HK-2 (cell line): ENCODE measurements at regions not wholly inside any gene's neighbourhood (a gene's known extent, or its start where the extent isn't known, plus 50 kb on each side); places are given as distances from the start of the nearest gene placed in this dataset.
"Not testable (repeated sequence)": the region's sequence is repeated elsewhere in the genome, so short reads cannot be mapped to it uniquely, and the experiment has no call there.

Source experiments
- DNase-seq: peaks from one replicate; pipeline ENCODE4 v3.0.0-alpha.2; 2018; ENCODE audit not compliant: unreplicated experiment

DNA sequence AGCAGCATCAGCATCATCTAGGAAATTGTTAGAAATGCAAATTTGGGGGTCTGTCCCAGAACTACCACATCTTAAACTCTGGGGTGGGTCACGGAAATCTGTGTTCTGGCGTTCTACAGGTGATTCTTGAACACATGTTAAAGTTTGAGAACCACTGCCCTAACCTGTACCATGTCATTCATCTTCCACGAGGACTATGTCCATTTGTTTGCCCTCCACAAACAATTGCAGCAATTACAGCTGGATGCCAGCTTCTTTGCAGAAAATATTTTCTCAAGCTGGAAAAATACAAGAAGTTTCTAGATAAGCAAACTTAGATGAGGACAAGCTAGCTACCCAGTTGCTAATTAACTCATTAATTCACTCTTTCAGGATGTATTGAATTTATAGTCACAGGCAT lies 54.1 kb downstream of the MAFB start:
- DNase-seq, result no peak

GRCh38 chr20:40633123-40633850 lies 55.7 kb downstream of the MAFB start:
- no peak for DNase-seq

- DNase-seq, result no peak
Measured at GRCh38 chr20:40632346-40632976, 56.6 kb downstream of the MAFB start.

DNA sequence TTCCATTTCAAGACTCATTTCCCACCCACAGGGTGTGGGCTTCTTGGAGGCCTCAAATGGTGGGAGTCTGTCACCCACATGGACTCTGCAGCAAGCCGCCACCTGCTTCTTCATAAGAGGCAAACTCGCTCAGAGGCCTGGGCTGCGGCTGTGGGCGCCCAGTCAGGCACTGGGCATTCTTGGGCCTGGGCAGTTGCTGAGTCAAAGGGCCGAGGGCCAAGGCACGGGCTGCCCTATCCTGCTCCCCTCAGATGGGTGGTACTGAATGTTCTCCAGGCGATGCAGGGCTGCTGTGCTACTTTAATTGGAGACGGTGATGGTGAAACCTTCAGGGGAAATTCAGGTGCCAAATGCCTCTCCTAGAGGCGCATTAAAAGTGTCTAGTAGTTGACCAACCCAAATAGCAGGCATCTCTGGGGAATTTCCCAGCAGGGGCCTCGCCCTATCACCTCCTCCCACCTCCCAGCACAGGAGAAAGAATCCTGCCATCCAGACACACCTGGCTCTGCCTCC lies 57.9 kb downstream of the MAFB start:
- DNase-seq, result no peak

GRCh38 chr20:40630713-40631112 lies 58.3 kb downstream of the MAFB start:
- DNase-seq, result no peak

DNA sequence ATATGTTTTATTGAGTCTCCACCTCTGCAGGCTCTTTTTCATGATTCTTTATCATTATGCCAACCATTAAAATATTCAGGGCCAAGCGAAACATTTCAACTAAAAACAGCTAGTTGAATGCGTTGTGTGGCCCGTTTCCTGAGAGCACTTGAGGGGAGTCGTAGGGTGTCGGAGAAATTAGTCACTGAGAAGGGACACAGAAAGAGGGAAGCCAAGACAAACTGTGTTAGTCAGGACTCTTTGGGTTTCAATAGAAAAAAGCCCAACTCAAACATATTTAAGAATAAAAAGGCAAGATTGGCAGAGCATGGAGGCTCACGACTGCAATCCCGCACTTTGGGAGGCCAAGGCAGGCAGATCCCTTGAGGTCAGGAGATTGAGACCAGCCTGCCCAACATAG lies 58.9 kb downstream of the MAFB start:
- DNase-seq, result no peak

DNA sequence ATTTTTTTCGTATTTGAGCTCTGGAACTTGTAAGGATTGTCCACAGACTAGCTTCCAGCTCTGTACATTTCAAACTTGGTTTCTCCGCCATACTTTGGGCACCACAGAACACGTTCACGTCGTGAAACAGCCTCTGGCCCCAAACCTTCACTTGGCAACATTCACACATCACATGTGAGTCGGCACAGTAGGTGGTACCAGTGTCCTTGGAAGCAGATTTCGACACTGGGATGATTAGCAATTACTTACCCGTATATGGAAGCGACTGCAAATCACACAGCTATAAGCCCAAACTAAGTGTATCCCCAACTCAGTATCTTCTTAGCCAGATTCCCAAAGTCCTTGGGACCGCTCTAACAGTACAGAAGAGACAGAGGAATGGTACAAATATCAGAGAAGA lies 60.2 kb downstream of the MAFB start:
- DNase-seq, result no peak

GRCh38 chr20:40619053-40619452 lies 70.0 kb downstream of the MAFB start:
- not testable (repeated sequence) for DNase-seq

DNA sequence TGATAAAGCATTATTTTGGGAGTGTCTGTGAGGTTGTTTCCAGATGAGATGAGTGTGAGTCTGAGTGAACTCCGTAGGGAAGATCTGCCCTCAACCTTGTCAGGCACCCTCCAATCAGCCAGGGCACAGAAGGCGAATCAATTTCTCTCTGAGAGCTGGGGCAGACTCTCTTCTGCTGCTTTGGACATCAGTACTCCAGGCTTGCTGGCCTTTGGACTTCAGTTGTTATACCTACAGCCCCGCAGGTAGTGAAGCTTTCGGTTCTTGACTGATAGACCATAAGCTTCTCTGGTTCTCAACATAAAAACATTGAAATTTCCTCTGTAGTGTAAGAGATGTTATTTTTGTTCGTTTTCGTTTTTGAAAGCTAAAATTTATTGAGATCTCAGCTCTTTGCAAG lies 71.4 kb downstream of the MAFB start:
- no peak for DNase-seq

GRCh38 chr20:40612837-40613236 lies 76.2 kb downstream of the MAFB start:
- no peak for DNase-seq

- no peak for DNase-seq
Measured at GRCh38 chr20:40612247-40612646, 76.8 kb downstream of the MAFB start.

- no peak for DNase-seq
Measured at GRCh38 chr20:40610730-40611129, 78.3 kb downstream of the MAFB start.

- no peak for DNase-seq
Measured at GRCh38 chr20:40607927-40608326, 81.1 kb downstream of the MAFB start.

DNA sequence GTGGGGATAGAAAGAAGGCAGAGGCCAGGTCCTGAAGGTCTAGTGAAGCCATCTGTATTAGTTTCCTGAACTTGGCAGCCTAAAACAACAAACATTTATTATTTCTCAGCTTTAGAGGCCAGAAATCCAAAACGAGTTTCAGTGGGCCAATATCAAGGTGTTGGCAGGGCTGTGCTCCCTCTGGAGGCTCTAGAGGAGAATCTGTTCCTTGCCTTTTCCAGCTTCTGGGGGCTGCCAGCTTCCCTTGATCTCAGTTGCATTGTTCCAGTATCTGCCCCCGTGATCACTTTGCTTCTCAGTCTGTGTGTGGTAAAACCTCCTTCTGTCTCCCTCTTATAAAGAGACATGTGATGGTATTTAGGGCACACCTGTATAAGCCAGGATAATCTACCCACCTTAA lies 82.4 kb downstream of the MAFB start:
- no peak for DNase-seq

- no peak for DNase-seq
Measured at GRCh38 chr20:40606237-40606636, 82.8 kb downstream of the MAFB start.

DNA sequence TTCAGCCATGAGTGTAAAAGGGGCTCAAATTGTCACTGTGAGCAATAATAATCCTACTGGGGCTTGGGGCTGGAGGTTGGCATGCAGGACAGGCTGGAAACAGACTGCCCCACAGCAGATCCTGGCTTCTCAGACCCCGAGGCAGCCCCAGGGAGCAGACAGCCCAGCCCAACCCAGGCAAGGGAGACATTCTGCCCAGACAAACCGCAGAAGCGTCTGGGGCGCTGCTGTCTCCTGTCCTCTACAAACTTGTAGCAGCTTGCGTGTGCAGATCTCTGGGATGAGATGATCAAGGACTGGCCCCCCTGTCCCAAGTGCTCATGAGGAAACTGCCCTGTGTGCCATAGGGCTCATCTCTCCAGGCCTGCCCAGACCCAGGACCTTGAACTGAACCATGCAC lies 84.6 kb downstream of the MAFB start:
- DNase-seq, result no peak

DNA sequence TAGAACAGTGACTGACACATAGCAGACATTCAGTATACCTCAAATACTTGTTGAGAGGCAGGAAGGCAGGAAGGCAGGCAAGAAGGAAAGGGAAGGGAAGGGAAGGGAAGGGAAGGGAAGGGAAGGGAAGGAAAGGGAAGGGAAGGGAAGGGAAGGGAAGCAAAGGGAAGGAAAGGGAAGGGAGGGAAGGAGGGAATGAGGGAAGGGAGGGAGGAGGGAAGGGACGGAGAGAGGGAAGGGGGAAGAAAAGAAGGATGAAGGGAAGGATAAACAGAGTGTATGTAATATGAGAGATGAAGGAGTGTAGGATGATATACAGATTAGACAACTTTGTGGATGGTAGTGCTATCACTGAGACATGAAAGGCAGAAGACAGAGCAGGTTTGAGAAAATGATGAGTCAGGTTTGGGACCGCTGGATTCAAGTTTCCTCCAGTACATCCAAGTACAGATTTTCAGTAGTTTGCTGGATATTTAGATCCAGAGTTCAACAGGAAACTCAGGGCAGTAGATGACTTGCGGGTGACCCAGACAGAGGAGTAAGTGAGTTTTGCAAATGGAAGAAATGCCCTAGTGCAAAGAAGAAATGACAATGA lies 85.9 kb downstream of the MAFB start:
- no peak for DNase-seq

- no peak for DNase-seq
Measured at GRCh38 chr20:40602381-40602780, 86.7 kb downstream of the MAFB start.

DNA sequence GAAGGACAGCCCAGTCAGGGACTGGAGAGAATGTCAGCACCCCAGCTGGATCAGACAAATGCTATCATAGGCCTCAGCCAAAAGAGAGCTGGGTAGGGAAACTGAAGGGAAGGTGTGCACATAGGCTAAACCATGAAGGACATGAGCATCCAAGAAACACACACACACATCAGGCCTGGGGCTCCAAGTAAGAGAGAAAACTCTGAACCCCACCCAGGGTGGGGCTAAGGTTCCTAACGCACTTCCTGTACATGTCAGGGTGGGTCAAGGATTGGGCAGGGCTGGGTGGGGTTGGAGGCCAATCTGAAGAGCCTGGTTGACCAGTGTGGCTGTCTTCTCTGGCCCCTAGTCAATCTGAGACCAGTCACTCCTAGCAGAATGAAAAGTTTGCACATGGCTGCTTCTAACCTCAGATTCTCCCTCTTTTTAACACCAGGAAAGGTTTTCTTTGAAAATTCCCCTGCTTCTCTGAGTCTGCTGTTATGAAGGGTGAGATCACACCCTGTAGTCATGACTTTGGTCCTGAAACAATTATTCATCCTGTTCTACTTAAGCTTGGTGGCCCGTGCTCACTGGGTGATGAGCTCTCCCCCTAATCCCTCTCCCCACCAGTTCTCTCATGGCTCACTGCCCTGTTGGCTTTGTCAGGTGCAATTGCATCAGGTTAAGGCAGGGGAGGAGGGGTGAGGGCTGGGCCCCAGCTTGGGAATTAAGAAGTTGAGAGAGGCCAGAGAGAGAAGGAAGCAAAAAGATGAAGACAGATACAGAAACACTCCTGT lies 88.4 kb downstream of the MAFB start:
- no peak for DNase-seq

GRCh38 chr20:40599987-40600386 lies 89.0 kb downstream of the MAFB start:
- no peak for DNase-seq

- DNase-seq, result no peak
Measured at GRCh38 chr20:40592941-40593340, 96.1 kb downstream of the MAFB start.

GRCh38 chr20:40591536-40591935 lies 97.5 kb downstream of the MAFB start:
- DNase-seq, result no peak
